ENCODE measurements at regions not wholly inside any gene's neighbourhood (a gene's known extent, or its start where the extent isn't known, plus 50 kb on each side); places are given as distances from the start of the nearest gene placed in this dataset.
"Not testable (repeated sequence)": the region's sequence is repeated elsewhere in the genome, so short reads cannot be mapped to it uniquely, and the experiment has no call there.

- no peak for DNase-seq
These were observed 103.3 kb upstream of the BTG1 start for GRCh38 chr12:92248977-92249376.

GRCh38 chr12:92244036-92244435 is 98.4 kb upstream of the BTG1 start:
- no peak for DNase-seq

GRCh38 chr12:92242907-92243306 is 97.3 kb upstream of the BTG1 start:
- DNase-seq, result no peak

- DNase-seq, result no peak
These were observed 92.3 kb upstream of the BTG1 start for GRCh38 chr12:92237762-92238523.

- no peak for DNase-seq
These were observed 91.6 kb upstream of the BTG1 start for GRCh38 chr12:92237262-92237661.

GRCh38 chr12:92235703-92236472 is 90.2 kb upstream of the BTG1 start:
- no peak for DNase-seq

GRCh38 chr12:92234533-92234932 is 88.9 kb upstream of the BTG1 start:
- no peak for DNase-seq

GRCh38 chr12:92233346-92234015 is 87.8 kb upstream of the BTG1 start:
- DNase-seq, result no peak

GRCh38 chr12:92232371-92232932 is 86.8 kb upstream of the BTG1 start:
- DNase-seq, result not testable (repeated sequence)

GRCh38 chr12:92231945-92232344 is 86.3 kb upstream of the BTG1 start:
- DNase-seq, result not testable (repeated sequence)

GRCh38 chr12:92231532-92231931 is 85.9 kb upstream of the BTG1 start:
- not testable (repeated sequence) for DNase-seq

GRCh38 chr12:92229381-92229780 is 83.7 kb upstream of the BTG1 start:
- DNase-seq, result no peak

GRCh38 chr12:92226961-92227360 is 81.3 kb upstream of the BTG1 start:
- no peak for DNase-seq

GRCh38 chr12:92226071-92226661 is 80.5 kb upstream of the BTG1 start:
- no peak for DNase-seq

GRCh38 chr12:92224685-92225331 is 79.2 kb upstream of the BTG1 start:
- DNase-seq, result no peak

- DNase-seq, result no peak
These were observed 77.8 kb upstream of the BTG1 start for GRCh38 chr12:92223481-92223880.

- no peak for DNase-seq
These were observed 76.1 kb upstream of the BTG1 start for GRCh38 chr12:92221656-92222315.

- DNase-seq, result peak; percentile 76
These were observed 72.9 kb upstream of the BTG1 start for GRCh38 chr12:92218394-92219077.

GRCh38 chr12:92216092-92216491 is 70.4 kb upstream of the BTG1 start:
- no peak for DNase-seq

GRCh38 chr12:92215358-92215757 is 69.7 kb upstream of the BTG1 start:
- DNase-seq, result no peak

- no peak for DNase-seq
These were observed 67.5 kb upstream of the BTG1 start for GRCh38 chr12:92213166-92213565.

Data from activated CD4-positive, alpha-beta T cell treated with anti-CD3 and anti-CD28 coated beads, Interleukin-2, amount 50 U/mL, for 16 hours (primary cell).